Tibial artery (tissue), 4 donors: ENCODE measurements at regions not wholly inside any gene's neighbourhood (a gene's known extent, or its start where the extent isn't known, plus 50 kb on each side); places are given as distances from the start of the nearest gene placed in this dataset.

Experiments used
- DNase-seq, 2 donors: peaks; one replicate each; pipeline ENCODE4 v3.0.0-alpha.2; 2019
- H3K27ac ChIP-seq, 2 donors: fragments of 200-600 bp; sonication (generic) in 1 of 2; 1 replicate in 1 of 2; 2 replicates in 1 of 2; pipeline ENCODE4 v1.5.1; 2018 to 2019; ENCODE audit warnings: mild to moderate bottlenecking in 1 of 2
- H3K27me3 ChIP-seq, 2 donors: fragments of 200-600 bp; sonication (generic) in 1 of 2; one replicate each; pipeline versions ENCODE4 v1.5.1 to v1.6.0; 2016 to 2019
- H3K36me3 ChIP-seq, 3 donors: fragments of 200-600 bp; sonication (generic) in 2 of 3; one replicate each; pipeline ENCODE4 v1.5.1; 2016 to 2019; ENCODE audit warnings: mild to moderate bottlenecking in 2 of 3
- H3K4me1 ChIP-seq, 4 donors: fragments of 200-600 bp; sonication (generic) in 2 of 4; 1 replicate in 3 of 4; 2 replicates in 1 of 4; pipeline ENCODE4 v1.5.1; 2016 to 2019
- H3K4me3 ChIP-seq, 2 donors: fragments of 200-600 bp; sonication (generic) in 1 of 2; 1 replicate in 1 of 2; 2 replicates in 1 of 2; pipeline ENCODE4 v1.5.1; 2018 to 2019; ENCODE audit warnings: mild to moderate bottlenecking in 2 of 2
- H3K9me3 ChIP-seq, 3 donors: fragments of 200-600 bp; sonication (generic) in 1 of 3; one replicate each; pipeline ENCODE4 v1.5.1; 2016 to 2019
- CTCF ChIP-seq, 2 experiments: fragments of 200-600 bp in 1 of 2; fragments of 450-650 bp in 1 of 2; IDR thresholded peaks; one replicate each; pipeline ENCODE4 v1.5.1; 2017 to 2019; ENCODE audit warnings: antibody characterized with exemption in 2 of 2, mild to moderate bottlenecking in 1 of 2, moderate library complexity in 1 of 2
- intact Hi-C: fragments of 100-400 bp; cut with DNase I; formaldehyde crosslinking; loops from one replicate; pipeline ENCODE4 v1.15.0; 2023; ENCODE audit warnings: low total_unique reads

GRCh38 chr9:22274477-22274876 is 172.1 kb upstream of the DMRTA1 start:
- intact Hi-C loops, result no loop called here
- no peak for TF ChIP-seq CTCF (IDR thresholded peaks at IDR 0.05)

GRCh38 chr9:22278426-22278825 is 168.2 kb upstream of the DMRTA1 start:
- H3K27me3 ChIP-seq, result no peaks in the 10 kb centered on the region

More at GRCh38 chr9:22274477-22274876, 172.1 kb upstream of the DMRTA1 start:
- no peak for DNase-seq
- Histone ChIP-seq H3K27me3 (no peaks in the 10 kb centered on the region), H3K4me3 (no peak overlapping the region), H3K9me3 (no peaks in the 10 kb centered on the region), H3K4me1 (no peaks in the 10 kb centered on the region), H3K36me3 (no peaks in the 10 kb centered on the region), H3K27ac (no peak overlapping the region)

DNA sequence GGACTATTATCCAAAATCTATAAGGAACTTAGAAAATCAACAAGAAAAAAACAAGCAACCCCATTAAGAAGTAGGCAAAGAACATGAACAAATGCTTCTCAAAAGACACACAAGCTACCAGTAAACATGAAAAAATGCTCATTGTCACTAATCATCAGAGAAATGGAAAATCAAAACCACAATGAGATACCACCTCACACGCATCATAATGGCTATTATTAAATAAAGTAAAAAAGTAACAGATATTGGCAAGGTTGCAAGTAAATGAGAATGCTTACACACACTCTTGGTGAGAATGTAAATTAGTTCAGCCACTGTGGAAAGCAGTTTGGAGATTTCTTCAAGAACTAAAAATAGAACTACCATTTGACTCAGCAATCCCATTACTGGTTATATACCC is 167.0 kb upstream of the DMRTA1 start:
- no peak overlapping the region for H3K27ac ChIP-seq
- H3K4me1 ChIP-seq, result no peaks in the 10 kb centered on the region
- no peak overlapping the region for H3K4me3 ChIP-seq
- H3K9me3 ChIP-seq, result no peaks in the 10 kb centered on the region
- no peaks in the 10 kb centered on the region for H3K27me3 ChIP-seq
- no peak for TF ChIP-seq CTCF (IDR thresholded peaks at IDR 0.05)
- intact Hi-C loops, result loop anchor here (5.0 kb wide), 1 partner anchor 352 kb away; no protein-coding TSS in a partner anchor
- DNase-seq, result no peak
- no peaks in the 10 kb centered on the region for H3K36me3 ChIP-seq

More at GRCh38 chr9:22278426-22278825, 168.2 kb upstream of the DMRTA1 start:
- Histone ChIP-seq H3K9me3 (no peaks in the 10 kb centered on the region), H3K4me3 (no peak overlapping the region), H3K36me3 (no peaks in the 10 kb centered on the region), H3K27ac (no peak overlapping the region), H3K4me1 (no peaks in the 10 kb centered on the region)
- TF ChIP-seq CTCF (IDR thresholded peaks at IDR 0.05), result no peak
- intact Hi-C loops, result no loop called here
- no peak for DNase-seq

DNA sequence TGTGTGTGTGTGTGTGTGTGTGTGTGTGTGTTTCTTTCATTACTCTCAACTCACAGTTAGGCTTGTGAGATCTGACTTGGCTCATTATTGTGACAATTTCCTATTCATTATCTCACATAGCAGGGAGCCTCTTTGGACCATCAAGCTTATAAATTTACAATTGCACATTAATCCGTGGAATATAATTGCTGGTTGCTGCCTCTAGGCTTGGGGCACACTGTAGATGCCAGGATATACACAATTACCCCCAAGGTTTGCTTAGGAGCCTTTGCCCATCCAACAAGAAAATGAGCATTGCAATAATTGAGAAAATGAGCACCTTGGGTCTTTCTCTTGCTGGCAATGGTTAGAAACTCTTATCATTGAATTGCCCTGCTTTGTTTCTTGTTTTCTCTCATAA is 161.6 kb upstream of the DMRTA1 start:
- TF ChIP-seq CTCF (IDR thresholded peaks at IDR 0.05), result no peak
- no peak for DNase-seq
- Histone ChIP-seq H3K27ac (no peak overlapping the region), H3K36me3 (no peaks in the 10 kb centered on the region), H3K9me3 (no peaks in the 10 kb centered on the region), H3K4me3 (no peak overlapping the region), H3K4me1 (no peaks in the 10 kb centered on the region), H3K27me3 (no peaks in the 10 kb centered on the region)
- intact Hi-C loops, result no loop called here

GRCh38 chr9:22286661-22287060 is 160.0 kb upstream of the DMRTA1 start:
- H3K27me3 ChIP-seq, result no peaks in the 10 kb centered on the region
- no peaks in the 10 kb centered on the region for H3K36me3 ChIP-seq
- H3K27ac ChIP-seq, result no peak overlapping the region
- TF ChIP-seq CTCF (IDR thresholded peaks at IDR 0.05), result no peak
- no peaks in the 10 kb centered on the region for H3K4me1 ChIP-seq
- intact Hi-C loops, result no loop called here
- H3K9me3 ChIP-seq, result no peaks in the 10 kb centered on the region
- DNase-seq, result no peak
- no peak overlapping the region for H3K4me3 ChIP-seq

DNA sequence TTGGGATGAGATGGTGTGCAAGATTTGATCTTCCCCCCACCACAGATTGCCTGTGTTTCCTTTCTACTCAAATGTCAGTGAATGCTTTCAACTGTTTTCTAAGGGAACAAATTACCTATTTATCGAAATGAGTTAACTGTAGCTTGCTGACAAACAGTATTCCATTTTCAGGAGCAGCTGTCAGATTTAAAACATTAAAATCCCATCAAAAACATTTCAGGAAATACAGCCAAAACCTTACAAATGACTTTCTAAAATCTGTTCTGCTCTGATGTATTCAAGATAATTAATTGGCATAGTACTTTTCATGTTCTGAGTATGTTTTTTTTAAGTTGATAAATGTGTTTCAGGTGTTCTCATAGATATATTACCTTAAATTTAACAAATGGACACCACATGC is 158.0 kb upstream of the DMRTA1 start:
- no peaks in the 10 kb centered on the region for H3K36me3 ChIP-seq
- intact Hi-C loops, result no loop called here
- no peak for DNase-seq
- no peaks in the 10 kb centered on the region for H3K27me3 ChIP-seq
- no peak for TF ChIP-seq CTCF (IDR thresholded peaks at IDR 0.05)
- H3K4me3 ChIP-seq, result no peak overlapping the region
- no peaks in the 10 kb centered on the region for H3K4me1 ChIP-seq
- H3K27ac ChIP-seq, result no peak overlapping the region
- no peaks in the 10 kb centered on the region for H3K9me3 ChIP-seq
